Aorta (tissue), 5 donors: ENCODE measurements at regions not wholly inside any gene's neighbourhood (a gene's known extent, or its start where the extent isn't known, plus 50 kb on each side); places are given as distances from the start of the nearest gene placed in this dataset.

Source experiments
- ATAC-seq: fragments of 200-7000 bp; cut with Tn5 transposase; one replicate; pipeline ENCODE4 v1.9.1; 2022; ENCODE audit warnings: moderate library complexity; ENCODE audit not compliant: low FRiP score
- DNase-seq, 2 donors: peaks; one replicate each; pipeline ENCODE4 v3.0.0-alpha.2; 2020
- H3K27ac ChIP-seq, 2 donors: one replicate each; pipeline ENCODE4 v1.5.1; 2013; ENCODE audit warnings: low read length in 2 of 2, mild to moderate bottlenecking in 2 of 2, moderate library complexity in 2 of 2, control low read depth in 1 of 2, inconsistent platforms in 1 of 2, low read depth in 1 of 2
- H3K27me3 ChIP-seq, 2 donors: one replicate each; pipeline ENCODE4 v1.6.1; 2013; ENCODE audit warnings: control low read depth in 1 of 2, low read length in 1 of 2, mild to moderate bottlenecking in 1 of 2, moderate library complexity in 1 of 2; ENCODE audit not compliant: insufficient read depth in 2 of 2, control insufficient read depth in 1 of 2
- H3K36me3 ChIP-seq, 2 donors: one replicate each; pipeline ENCODE4 v1.6.1; 2013; ENCODE audit warnings: control low read depth in 1 of 2, low read length in 1 of 2, mild to moderate bottlenecking in 1 of 2; ENCODE audit not compliant: insufficient read depth in 2 of 2, control insufficient read depth in 1 of 2
- H3K4me1 ChIP-seq, 2 donors: one replicate each; pipeline ENCODE4 v1.6.1; 2013; ENCODE audit warnings: low read length in 2 of 2, control low read depth in 1 of 2, mild to moderate bottlenecking in 1 of 2, moderate library complexity in 1 of 2; ENCODE audit not compliant: insufficient read depth in 2 of 2, control insufficient read depth in 1 of 2
- H3K4me3 ChIP-seq, 2 donors: one replicate each; pipeline ENCODE4 v1.5.1; 2013; ENCODE audit warnings: low read length in 2 of 2, control low read depth in 1 of 2, mild to moderate bottlenecking in 1 of 2
- H3K9me3 ChIP-seq: one replicate; pipeline ENCODE4 v1.6.1; 2013; ENCODE audit warnings: mild to moderate bottlenecking, low read length; ENCODE audit not compliant: control insufficient read depth
- WGBS, 2 donors: extraction: QIAGEN DNeasy Blood & Tissue Kit; methylation state at CpG; one replicate each; pipeline ENCODE4 v1.1.7; 2013; 5-methylcytosine and 5-hydroxymethylcytosine counted together
- intact Hi-C, 2 donors: fragments of 100-400 bp; cut with DNase I; formaldehyde crosslinking; loops; one replicate each; pipeline versions ENCODE4 v1.14.2 to v1.15.0; 2022
- donor health status: healthy with polysubstance abuse.
- donor health status: Bipolar disorder and iron deficiency.
- donor health status: DM: no; HTN: no; CAD: no.
- donor health status: DM: no; HTN: no; CAD: no.
- donor health status: DM: yes; HTN: yes; CAD: no.

DNA sequence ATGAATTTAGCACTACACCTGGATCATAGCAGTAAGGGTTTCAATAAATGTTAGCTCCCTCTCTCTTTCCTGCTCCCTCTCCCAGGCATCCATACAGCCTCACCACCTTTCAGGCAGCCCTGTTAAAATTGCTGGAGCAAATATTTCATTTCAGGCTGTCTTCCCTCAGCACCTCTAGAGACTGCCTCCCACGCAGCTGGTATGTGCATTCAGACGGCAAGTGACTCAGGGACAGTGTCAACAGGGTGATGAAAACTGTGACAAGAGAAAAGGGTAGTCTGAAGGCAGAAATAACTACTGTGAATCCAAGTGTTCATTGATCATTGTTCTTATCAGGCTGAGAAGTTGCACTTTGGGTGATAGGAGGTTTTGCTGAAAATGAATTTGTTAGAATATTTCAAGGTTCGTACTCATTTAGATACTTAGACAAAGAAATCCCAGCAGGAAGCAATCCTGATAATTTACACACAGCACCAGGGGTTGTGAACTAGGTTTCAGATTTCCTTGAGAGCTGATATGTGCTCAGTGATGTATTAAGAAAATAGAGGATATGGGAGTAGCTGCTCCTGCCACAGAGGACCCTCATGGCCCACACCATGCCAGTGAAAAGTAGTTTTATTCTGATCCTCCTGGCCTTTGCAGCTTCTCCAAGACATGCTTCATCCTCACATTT is 424.2 kb downstream of the FGF13 start:
- 28 to 41% methylated on average over 3 of the region's 3 CpGs for WGBS, 2 donors
- Histone ChIP-seq H3K4me1 (no peaks in the 10 kb centered on the region), H3K4me3 (no peak overlapping the region), H3K36me3 (no peaks in the 10 kb centered on the region), H3K27ac (no peak overlapping the region), H3K27me3 (no peaks in the 10 kb centered on the region), H3K9me3 (no peaks in the 10 kb centered on the region)
- no peak for ATAC-seq
- intact Hi-C loops, result no loop called here
- no peak for DNase-seq

DNA sequence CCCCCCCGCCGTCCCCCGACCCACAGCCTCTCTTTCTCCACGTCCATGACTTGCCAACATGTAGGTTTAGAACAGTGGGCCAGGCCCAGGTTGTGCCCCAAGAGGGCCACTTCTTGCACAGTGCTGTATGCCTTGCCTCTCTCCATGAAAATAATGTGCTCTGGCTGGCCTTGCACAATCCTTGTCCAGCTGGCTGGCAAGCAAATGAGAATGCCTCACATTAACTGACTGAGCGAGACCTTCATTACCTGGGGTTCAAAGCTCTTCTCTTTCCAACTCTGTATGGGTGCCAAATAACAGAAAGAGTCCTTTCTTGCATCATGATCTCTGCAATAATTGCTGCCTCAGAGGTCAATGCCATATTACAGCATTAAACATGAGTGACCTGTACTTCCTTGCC is 416.6 kb downstream of the FGF13 start:
- Histone ChIP-seq H3K36me3 (no peaks in the 10 kb centered on the region), H3K9me3 (no peaks in the 10 kb centered on the region), H3K27me3 (no peaks in the 10 kb centered on the region), H3K4me3 (no peak overlapping the region), H3K4me1 (no peaks in the 10 kb centered on the region), H3K27ac (no peak overlapping the region)
- DNase-seq, result no peak
- 64 to 72% methylated on average over 5 of the region's 5 CpGs for WGBS, 2 donors
- ATAC-seq, result no peak
- intact Hi-C loops, result loop anchor here (5.0 kb wide), 2 partner anchors 447 to 452 kb away; no protein-coding TSS in a partner anchor

DNA sequence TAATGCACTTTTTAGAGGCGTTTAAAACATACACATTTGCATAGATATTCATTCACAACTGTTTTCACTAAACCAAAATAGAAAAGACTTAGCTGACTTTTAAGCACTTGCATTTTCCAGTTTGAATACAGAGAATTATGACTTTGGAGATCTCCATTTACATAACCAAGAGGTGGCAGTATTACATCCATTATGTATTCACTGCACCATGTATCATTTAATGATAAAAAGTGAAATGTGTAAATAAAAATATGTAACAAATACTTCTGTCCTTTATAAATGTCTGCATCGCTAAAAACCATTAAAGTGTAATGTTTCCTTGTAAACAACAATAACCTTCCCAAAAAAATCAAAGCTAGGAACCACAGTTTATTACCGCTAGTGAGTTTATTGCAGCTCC is 413.2 kb downstream of the FGF13 start:
- Histone ChIP-seq H3K36me3 (no peaks in the 10 kb centered on the region), H3K4me1 (no peaks in the 10 kb centered on the region), H3K9me3 (no peaks in the 10 kb centered on the region), H3K27ac (no peak overlapping the region), H3K4me3 (no peak overlapping the region), H3K27me3 (no peaks in the 10 kb centered on the region)
- DNase-seq, result no peak
- intact Hi-C loops, result loop anchor here (5.0 kb wide), 2 partner anchors 444 to 449 kb away; no protein-coding TSS in a partner anchor
- no peak for ATAC-seq
- 42 to 47% methylated on average over 3 of the region's 3 CpGs for WGBS, 2 donors

DNA sequence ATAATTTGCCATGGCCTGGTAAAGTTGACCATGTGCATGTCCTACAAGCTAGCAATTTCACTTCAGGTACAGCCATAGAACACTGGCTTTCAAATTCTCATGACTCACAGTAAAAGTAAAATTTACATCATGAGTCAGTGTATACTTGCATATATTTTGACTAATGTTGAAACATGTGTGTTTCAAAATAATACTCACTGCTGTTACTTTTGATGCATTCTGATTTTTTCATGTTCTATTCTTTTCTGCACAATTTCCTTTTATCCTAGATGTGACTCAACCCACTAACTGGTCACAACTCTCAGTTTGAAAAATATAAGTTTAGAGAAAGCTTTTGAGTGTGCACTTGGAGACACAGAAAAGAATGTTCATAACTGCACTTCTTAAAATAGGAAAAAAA is 365.7 kb downstream of the FGF13 start:
- H3K36me3 ChIP-seq, result no peaks in the 10 kb centered on the region
- H3K4me1 ChIP-seq, result no peaks in the 10 kb centered on the region
- no peak overlapping the region for H3K4me3 ChIP-seq
- intact Hi-C loops, result no loop called here
- no peaks in the 10 kb centered on the region for H3K9me3 ChIP-seq
- no peak for DNase-seq
- no peak for ATAC-seq
- no peaks in the 10 kb centered on the region for H3K27me3 ChIP-seq
- no peak overlapping the region for H3K27ac ChIP-seq

DNA sequence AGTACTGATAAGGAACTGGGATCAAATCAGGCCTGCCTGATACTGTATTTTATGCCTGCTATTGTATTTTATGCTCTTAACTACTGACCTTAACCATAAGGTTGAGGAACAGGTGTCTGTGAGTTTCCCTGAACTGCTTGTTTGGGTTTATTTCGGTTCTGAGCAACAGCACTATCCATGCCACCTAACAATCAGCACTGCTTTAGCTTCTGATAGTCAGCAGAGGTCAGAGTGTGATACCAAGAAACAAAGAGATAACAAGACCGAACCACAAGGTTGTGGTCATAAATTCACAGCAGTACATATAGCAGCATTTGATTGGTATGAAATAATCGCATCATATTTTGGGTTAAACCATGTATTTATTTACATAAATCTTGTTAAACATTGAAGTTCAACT is 362.2 kb downstream of the FGF13 start:
- Histone ChIP-seq H3K27ac (no peak overlapping the region), H3K4me3 (no peak overlapping the region), H3K4me1 (no peaks in the 10 kb centered on the region), H3K27me3 (no peaks in the 10 kb centered on the region), H3K9me3 (no peaks in the 10 kb centered on the region), H3K36me3 (no peaks in the 10 kb centered on the region)
- intact Hi-C loops, result no loop called here
- 54 to 57% methylated on average over 3 of the region's 3 CpGs for WGBS, 2 donors
- DNase-seq, result no peak
- no peak for ATAC-seq

DNA sequence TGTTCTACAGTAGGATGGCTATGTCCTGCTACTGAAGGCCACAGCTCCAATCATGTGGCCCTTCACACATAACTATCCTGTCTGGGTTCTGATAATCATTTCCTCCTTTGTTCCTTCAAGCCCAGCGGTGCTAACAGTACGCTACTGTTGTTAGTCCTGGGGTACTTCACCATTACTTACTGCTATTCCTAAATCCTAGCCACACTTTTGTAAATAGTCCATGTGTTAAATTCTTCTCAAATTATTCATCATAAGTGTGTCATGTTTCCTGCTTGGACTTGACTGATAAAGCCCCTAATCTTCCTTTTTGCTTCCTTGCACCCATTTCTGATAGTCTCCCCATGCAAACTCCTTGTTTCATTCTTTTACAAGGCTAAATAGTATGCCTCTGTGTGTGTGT is 332.6 kb downstream of the FGF13 start:
- ATAC-seq (no peak), DNase-seq (no peak)
- Histone ChIP-seq H3K4me3 (no peak overlapping the region), H3K27me3 (no peaks in the 10 kb centered on the region), H3K36me3 (no peaks in the 10 kb centered on the region), H3K9me3 (no peaks in the 10 kb centered on the region), H3K27ac (no peak overlapping the region), H3K4me1 (no peaks in the 10 kb centered on the region)
- 92 to 98% methylated on average over 2 of the region's 2 CpGs for WGBS, 2 donors
- intact Hi-C loops, result no loop called here

DNA sequence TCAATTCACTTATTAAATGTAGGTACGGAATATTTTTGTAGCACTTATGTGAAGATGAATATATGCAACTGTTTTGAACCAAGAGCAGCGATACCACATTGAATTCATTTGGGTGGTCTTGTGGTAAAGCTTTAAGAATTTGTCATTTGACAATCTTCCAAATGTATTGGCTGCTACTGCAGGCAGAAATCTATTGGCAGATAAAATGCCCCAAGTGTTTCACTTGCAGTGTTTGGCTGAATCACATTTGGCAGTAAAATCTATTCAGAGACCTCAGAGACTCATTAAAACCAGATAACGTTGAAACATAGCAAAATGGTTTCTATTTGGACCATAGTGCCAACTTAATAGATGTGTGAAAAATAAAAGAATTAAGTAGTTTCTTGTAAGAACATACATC is 303.4 kb downstream of the FGF13 start:
- no peak for ATAC-seq
- 52 to 62% methylated on average over 3 of the region's 3 CpGs for WGBS, 2 donors
- Histone ChIP-seq H3K27me3 (peaks cover 0 to 3% of the 10 kb centered on the region in 2 donors), H3K4me3 (no peak overlapping the region), H3K9me3 (no peaks in the 10 kb centered on the region), H3K27ac (no peak overlapping the region), H3K4me1 (no peaks in the 10 kb centered on the region), H3K36me3 (no peaks in the 10 kb centered on the region)
- no peak for DNase-seq
- intact Hi-C loops, result no loop called here

DNA sequence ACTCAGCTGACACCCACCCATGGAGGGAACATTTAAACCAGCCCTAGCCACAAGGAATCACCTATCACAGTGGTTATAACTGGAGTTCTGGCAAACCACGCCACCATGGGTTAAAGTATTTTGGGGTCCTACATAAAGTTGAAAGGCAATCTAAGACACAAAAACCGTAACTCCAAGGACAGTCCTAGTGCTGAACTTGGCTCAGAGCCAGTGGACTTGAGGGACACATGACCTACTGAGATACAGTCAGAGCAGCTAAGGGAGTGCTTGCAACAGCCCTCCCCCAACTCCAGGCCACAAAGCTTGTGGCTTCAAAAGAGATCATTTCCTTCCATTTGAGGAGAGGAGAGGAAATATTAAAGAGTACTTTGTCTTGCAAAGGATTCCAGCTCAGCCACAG is 300.5 kb downstream of the FGF13 start:
- H3K27ac ChIP-seq, result no peak overlapping the region
- ATAC-seq (no peak), DNase-seq (no peak)
- H3K4me1 ChIP-seq, result no peaks in the 10 kb centered on the region
- no peak overlapping the region for H3K4me3 ChIP-seq
- H3K9me3 ChIP-seq, result no peaks in the 10 kb centered on the region
- H3K36me3 ChIP-seq, result no peaks in the 10 kb centered on the region
- 53 to 59% methylated on average over 2 of the region's 2 CpGs for WGBS, 2 donors
- no peaks in the 10 kb centered on the region for H3K27me3 ChIP-seq
- intact Hi-C loops, result no loop called here
